Fibroblast of skin of left quadriceps (primary cell): ENCODE measurements at regions not wholly inside any gene's neighbourhood (a gene's known extent, or its start where the extent isn't known, plus 50 kb on each side); places are given as distances from the start of the nearest gene placed in this dataset.
"Not testable (repeated sequence)": the region's sequence is repeated elsewhere in the genome, so short reads cannot be mapped to it uniquely, and the experiment has no call there.

Experiments used
- DNase-seq, 2 experiments: peaks; one replicate each; pipeline ENCODE4 v3.0.0-alpha.2; 2013; ENCODE audit warnings: low read depth in 2 of 2

DNA sequence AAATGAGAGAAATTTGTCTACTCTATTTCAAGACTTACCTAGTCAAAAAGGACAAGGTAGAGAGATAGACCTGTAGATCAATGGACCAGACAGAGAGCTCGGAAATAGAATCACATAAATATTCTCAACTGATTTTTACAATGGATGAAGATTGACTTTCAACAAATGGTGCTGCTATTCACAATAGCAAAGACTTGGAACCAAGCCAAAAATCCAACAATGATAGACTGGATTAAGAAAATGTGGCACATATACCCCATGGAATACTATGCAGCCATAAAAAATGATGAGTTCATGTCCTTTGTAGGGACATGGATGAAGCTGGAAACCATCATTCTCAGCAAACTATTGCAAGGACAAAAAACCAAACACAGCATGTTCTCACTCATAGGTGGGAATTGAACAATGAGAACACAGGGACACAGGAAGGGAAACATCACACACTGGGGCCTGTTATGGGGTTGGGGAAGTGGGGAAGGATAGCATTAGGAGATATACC lies 1128.2 kb downstream of the UQCRFS1 start:
- DNase-seq: not testable (repeated sequence)

GRCh38 chr19:28076628-28077027 lies 1136.3 kb downstream of the UQCRFS1 start:
- no peak for DNase-seq

GRCh38 chr19:28075229-28075628 lies 1137.7 kb downstream of the UQCRFS1 start:
- DNase-seq: no peak

DNA sequence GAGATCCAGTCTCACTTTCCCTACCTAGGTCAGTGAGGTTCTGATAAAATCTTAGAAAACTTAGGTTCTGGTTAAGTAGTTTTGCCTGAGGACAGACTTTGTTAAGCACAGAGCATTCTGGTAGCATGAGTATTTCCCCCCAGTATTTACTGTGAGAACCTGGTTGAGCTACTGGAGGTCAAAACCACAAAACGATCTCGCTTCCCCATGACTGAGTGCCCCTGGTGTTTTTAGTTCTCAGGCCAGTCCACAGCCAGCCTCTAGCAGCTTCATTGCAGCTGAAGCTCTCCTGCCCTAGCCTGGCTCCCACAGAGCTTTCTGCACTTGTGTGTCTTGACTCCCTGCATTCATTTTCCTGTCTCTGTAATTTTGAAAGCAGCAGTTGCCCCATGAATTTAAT lies 1138.2 kb downstream of the UQCRFS1 start:
- no peak for DNase-seq

GRCh38 chr19:28067882-28068281 lies 1145.1 kb downstream of the UQCRFS1 start:
- no peak for DNase-seq

GRCh38 chr19:28066988-28067387 lies 1146.0 kb downstream of the UQCRFS1 start:
- DNase-seq: no peak

DNA sequence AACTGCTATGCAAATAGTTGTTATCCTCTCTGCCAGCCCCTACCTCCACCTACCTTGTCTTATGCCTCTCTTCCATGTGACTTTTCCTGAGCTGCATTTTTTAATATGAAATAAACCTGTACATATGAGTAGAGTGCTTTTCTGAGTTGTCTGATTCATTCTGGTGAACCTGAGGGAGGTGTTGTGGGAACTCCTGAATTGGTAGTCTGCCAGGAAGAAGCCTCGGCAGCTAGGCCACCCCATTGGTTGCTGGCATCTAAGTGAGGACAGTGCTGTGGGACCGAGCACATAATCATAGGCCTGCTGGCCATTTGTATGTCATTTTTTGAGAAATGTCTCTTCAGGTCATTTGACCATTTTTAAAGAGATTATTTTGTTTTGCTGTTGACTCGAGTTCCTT lies 1146.8 kb downstream of the UQCRFS1 start:
- no peak for DNase-seq

GRCh38 chr19:28065026-28065425 lies 1147.9 kb downstream of the UQCRFS1 start:
- DNase-seq: no peak

- no peak for DNase-seq
These were observed 1149.2 kb downstream of the UQCRFS1 start for GRCh38 chr19:28063702-28064101.

DNA sequence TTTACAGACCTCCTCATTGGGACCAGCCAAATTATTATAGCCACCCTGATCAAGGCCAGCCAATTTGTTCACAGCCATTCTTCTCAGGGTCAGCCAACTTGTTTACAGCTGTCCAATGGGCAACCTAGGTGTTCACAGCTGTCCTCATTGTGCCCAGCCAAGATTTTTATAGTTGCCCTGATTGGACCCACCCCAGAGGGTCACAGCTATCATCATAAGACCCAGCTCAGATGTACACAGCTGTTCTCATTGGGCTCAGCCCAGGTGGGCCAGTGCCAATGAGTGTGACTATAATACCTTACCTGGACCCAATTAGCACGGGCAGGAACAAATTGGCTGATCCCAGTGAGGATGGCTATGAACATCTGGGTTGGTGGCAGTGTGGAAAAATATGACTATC lies 1151.8 kb downstream of the UQCRFS1 start:
- DNase-seq: no peak

- not testable (repeated sequence) for DNase-seq
These were observed 1155.9 kb downstream of the UQCRFS1 start for GRCh38 chr19:28057026-28057425.

DNA sequence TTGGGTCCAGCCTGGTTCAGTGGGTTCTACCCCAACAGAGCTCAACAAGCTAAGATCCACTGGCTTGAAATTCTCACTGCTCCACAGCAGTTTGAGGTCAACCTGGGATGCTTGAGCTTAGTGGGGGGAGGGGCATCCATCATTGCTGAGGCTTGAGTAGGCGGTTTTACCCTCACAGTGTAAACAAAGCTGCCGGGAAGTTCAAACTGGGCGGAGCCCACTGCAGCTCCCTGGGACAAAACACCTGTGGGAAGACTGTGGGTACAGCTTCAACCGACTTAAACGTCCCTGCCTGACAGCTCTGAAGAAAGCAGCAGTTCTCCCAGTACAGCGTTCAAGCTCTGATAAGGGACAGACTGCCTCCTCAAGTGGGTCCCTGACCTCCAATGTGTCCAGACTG lies 1161.9 kb downstream of the UQCRFS1 start:
- no peak for DNase-seq

- no peak for DNase-seq
These were observed 1163.1 kb downstream of the UQCRFS1 start for GRCh38 chr19:28049875-28050274.

- DNase-seq: no peak
These were observed 1166.0 kb downstream of the UQCRFS1 start for GRCh38 chr19:28046932-28047331.

DNA sequence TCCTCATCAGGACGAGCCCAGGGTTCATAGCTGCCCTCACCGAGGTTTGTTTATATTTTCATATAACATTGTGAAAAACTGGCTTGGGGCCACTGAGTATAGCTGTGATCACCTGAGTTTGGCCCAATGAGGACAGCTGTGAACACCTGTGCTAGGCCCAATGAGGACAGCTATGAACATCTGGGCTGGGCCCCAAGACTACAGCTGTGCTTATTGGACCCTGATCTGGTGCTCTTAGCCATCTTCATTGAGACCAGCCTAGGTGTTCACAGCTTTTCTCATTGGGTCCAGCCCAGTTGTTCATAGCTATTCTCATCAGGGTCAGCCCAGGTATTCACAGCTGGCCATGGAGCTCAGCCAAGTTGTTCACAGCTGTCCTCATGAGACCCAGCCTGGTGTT lies 1167.3 kb downstream of the UQCRFS1 start:
- no peak for DNase-seq

DNA sequence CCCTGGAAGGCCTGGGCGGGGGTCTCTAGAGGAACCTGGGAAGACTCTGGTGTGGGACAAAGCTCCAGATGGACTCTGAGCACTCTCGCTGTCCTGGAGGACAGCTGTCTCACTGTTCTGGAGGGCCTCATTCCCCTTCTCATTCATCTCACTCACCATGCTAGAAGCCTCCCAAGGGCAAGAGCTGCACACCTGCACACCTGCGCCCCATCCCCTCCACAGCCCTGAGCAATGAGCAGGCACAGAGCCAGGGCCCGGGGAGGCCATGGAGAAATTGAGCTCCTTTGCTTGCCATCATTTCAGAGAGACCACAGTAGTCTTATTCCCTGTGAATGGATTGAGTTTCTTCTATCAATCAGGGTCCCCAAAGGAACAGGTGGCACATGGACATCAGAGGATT lies 1168.5 kb downstream of the UQCRFS1 start:
- DNase-seq: no peak

DNA sequence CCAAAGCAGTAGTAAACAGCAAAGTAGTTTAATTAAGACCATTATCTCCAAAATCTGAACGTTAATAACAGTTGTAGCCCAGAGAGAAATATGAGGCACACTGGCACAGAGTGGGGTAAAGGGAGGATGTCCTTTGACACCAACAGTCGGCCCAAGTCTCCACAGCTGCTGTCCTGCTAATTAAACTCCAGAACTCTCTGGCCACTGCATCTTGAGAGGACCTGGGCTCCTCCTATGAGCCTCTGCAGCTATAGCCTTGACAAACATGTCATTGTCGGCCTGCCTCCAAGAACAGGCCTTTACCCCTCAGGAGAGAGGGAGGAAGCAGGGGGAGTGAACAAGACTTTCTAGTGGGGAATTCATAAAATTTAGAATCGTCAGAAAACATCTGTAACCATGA lies 1170.4 kb downstream of the UQCRFS1 start:
- DNase-seq: no peak

DNA sequence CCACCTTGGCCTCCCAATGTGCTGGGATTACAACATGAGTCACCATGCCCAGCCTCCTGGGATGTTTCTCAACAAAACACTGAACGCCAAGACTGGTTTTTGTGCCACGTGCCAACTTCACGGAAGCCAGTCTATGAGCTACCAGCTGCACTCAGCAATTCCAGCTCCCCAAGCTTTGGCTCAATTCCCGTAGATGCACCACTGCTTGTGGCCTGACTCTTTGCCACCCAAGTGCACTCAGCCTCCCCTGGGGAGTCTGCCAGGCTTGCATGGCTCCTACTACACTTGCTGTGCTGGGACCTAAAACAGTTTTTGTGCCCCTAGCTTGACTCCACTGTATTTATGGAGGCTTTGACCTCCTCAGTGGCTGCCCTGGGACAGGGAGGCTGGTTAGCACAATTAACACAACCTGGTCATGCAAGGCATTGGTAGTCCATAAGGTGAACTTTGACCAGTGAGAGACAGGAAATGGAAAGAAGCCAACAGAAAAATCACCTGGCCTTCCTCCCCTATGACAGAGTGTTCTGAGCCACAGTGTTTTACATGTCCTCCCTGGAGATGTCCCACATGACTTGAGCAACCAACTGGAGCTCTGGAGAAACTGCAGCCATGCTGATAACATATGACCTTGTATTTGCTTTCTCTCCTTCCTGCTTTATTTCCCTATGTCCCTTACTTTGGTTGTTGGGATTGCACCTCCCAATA lies 1173.1 kb downstream of the UQCRFS1 start:
- no peak for DNase-seq

- DNase-seq: no peak
These were observed 1175.8 kb downstream of the UQCRFS1 start for GRCh38 chr19:28037186-28037585.

DNA sequence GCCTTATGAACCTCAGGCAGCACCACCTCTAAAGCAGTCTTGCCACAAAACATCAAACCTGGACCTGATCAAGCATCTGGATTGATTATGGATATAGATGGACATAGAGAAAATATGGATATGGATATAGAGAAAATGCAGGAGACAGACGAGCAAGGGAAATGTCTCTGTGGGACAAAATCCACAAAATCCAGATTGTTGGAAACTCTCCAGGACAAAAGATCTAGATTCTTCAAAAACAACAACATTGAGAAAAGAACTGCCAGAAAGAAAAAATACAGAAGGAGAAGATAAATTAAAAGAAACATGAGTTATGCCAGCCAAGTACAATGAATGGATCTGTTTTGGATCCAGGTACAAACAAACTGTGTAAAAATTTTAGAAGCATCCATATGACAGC lies 1176.5 kb downstream of the UQCRFS1 start:
- DNase-seq: no peak

DNA sequence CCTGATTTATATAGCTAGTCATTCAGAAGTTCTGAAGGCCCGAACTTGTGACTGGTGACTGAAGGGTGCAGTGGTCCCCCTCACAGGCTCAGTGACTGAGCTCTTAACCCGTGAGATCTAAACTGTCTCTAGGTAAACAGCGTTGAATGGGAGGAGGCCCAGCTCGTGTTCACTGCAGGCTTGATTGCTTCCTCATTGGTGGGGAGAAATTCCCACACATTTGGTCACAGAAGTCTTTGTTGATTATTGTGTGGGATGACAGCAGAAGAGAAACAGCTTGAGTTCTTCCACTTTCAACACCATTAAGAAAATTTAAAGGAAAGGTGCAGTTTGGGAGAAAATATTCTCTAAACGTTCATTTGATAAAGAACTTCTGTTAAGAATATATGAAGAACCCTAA lies 1178.0 kb downstream of the UQCRFS1 start:
- no peak for DNase-seq

- no peak for DNase-seq
These were observed 1184.0 kb downstream of the UQCRFS1 start for GRCh38 chr19:28028881-28029444.

DNA sequence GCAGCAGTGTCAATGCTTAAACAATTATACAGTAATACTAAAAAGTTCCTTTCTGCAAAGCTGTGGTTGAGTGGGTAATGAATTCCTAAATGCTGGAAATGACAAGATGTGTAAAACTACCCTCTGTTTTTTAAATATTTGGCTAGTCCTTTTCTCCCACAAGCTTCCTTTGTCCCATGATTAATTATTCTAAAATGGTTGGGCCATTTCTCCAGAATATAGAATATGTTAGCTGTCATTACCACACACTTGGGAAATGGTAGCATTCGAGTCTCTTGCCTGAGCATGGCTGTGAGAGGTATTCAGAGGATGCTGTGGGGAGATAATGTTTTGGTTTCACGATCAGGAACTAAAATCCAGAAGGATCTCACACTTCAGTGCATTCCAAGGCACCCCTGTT lies 1185.8 kb downstream of the UQCRFS1 start:
- DNase-seq: no peak

GRCh38 chr19:28026636-28027035 lies 1186.3 kb downstream of the UQCRFS1 start:
- no peak for DNase-seq
